ENCODE measurements at regions not wholly inside any gene's neighbourhood (a gene's known extent, or its start where the extent isn't known, plus 50 kb on each side); places are given as distances from the start of the nearest gene placed in this dataset.

GRCh38 chr2:189372688-189373257 is 68.5 kb upstream of the WDR75 start:
- dilution Hi-C loops (cut with HindIII; ENCODE audit: low sequenced_read_pairs, unreplicated experiment), result no loop called here
- Histone ChIP-seq H4K20me1 (ENCODE audit: insufficient read depth, low read length) (no peaks in the 10 kb centered on the region), H3K27ac (ENCODE audit: insufficient read depth, low read length) (no peak overlapping the region), H3K56ac (ENCODE audit: extremely low read depth, insufficient read depth, low read length) (no peak overlapping the region), H2BK20ac (ENCODE audit: low read depth, low read length) (no peak overlapping the region), H2BK5ac (ENCODE audit: low read depth, low read length, poor library complexity, severe bottlenecking) (no peak overlapping the region), H2BK120ac (ENCODE audit: low read depth, low read length) (no peak overlapping the region), H4K91ac (ENCODE audit: insufficient read depth, low read depth, low read length) (no peak overlapping the region), H3K9me3 (ENCODE audit: control insufficient read depth, insufficient read depth, low read length) (0 out of 2 replicates have a peak, but pooled peaks cover 4% of the 10 kb centered on the region), H3K9me1 (ENCODE audit: insufficient read depth, low read length) (no peaks in the 10 kb centered on the region), H3K23ac (ENCODE audit: low read depth, low read length) (no peak overlapping the region), H2AFZ (replicated peaks; ENCODE audit: low read length, poor library complexity) (no peak overlapping the region), H2AK9ac (replicated peaks; ENCODE audit: low read depth, low read length, poor library complexity) (no peak overlapping the region), H3K18ac (ENCODE audit: low read depth, low read length) (no peak overlapping the region), H3K36me3 (ENCODE audit: control insufficient read depth, insufficient read depth, low read length) (no peaks in the 10 kb centered on the region), H3K9ac (ENCODE audit: low read depth, low read length) (no peak overlapping the region), H3K79me1 (ENCODE audit: low read depth in 1 of 2, low read length in 2 of 2) (no peaks in the 10 kb centered on the region), H3K4me1 (ENCODE audit: control insufficient read depth, insufficient read depth, low read length) (peaks cover 2% of the 10 kb centered on the region; the same call in 1 of the 2 replicates), H2BK15ac (ENCODE audit: low read depth, low read length) (no peak overlapping the region), H2AK5ac (ENCODE audit: low read depth, low read length) (no peak overlapping the region), H4K5ac (ENCODE audit: low read depth, low read length) (no peak overlapping the region), H3K4ac (ENCODE audit: low read depth, low read length) (no peak overlapping the region), H3K4me2 (ENCODE audit: low read depth, low read length) (no peak overlapping the region), H4K8ac (ENCODE audit: low read depth in 2 of 2, low read length in 2 of 2) (no peak overlapping the region), H3K4me3 (ENCODE audit: insufficient read depth, low read depth, low read length) (no peak overlapping the region), H3K14ac (replicated peaks; ENCODE audit: low read depth, low read length) (no peak overlapping the region), H3K27me3 (ENCODE audit: control insufficient read depth, insufficient read depth, low read length) (no peaks in the 10 kb centered on the region)
- ATAC-seq (ENCODE audit: low read depth) (no peak), DNase-seq (no peak)
- BruUV-seq (replicated peaks), result no TSS peak
- POLR2A ChIA-PET (ENCODE audit: unreplicated experiment), result interaction anchor here (1.0 kb wide), 1 partner anchor 39 kb away, joined by 3 read pairs; no protein-coding TSS in a partner anchor
- intact Hi-C loops (cut with micrococcal nuclease), result no loop called here
- no CpG with 5 or more reads among the region's 1 CpG for WGBS, 2 experiments (ENCODE audit: extremely low coverage in 2 of 2, insufficient read length in 1 of 2)
- CTCF ChIA-PET, result no interaction called here
- in situ Hi-C loops (cut with MboI; ENCODE audit: low sequenced_read_pairs), result no loop called here
- no peak for TF ChIP-seq SMC3 (IDR thresholded peaks at IDR 0.05; ENCODE audit: low read depth, low read length)
- no peak for TF ChIP-seq BHLHE40 (IDR thresholded peaks at IDR 0.05; ENCODE audit: low read depth, low read length)
- TF ChIP-seq CEBPB (IDR thresholded peaks at IDR 0.05; ENCODE audit: low read depth, low read length), result no peak
- TF ChIP-seq USF2 (IDR thresholded peaks at IDR 0.05; ENCODE audit: low read depth, low read length), result no peak
- no peak for TF ChIP-seq POLR2A (IDR thresholded peaks at IDR 0.05; ENCODE audit: low read depth, low read length)

Measured in IMR-90 (cell line).